Neural cell (in vitro differentiated cells): ENCODE measurements at regions not wholly inside any gene's neighbourhood (a gene's known extent, or its start where the extent isn't known, plus 50 kb on each side); places are given as distances from the start of the nearest gene placed in this dataset.

Experiments used
- RAD21 ChIP-seq: fragments of 450-650 bp; conservative IDR thresholded peaks from 2 replicates; pipeline ENCODE4 v1.6.1; 2014; ENCODE audit warnings: antibody characterized with exemption, mild to moderate bottlenecking, moderate library complexity
- TAF1 ChIP-seq: IDR thresholded peaks from 2 replicates; pipeline ENCODE4 v1.6.1; 2012; ENCODE audit warnings: low read depth
- TF ChIP-seq, protein P1 (sequence below): fragments of 450-650 bp; IDR thresholded peaks from 2 replicates; pipeline ENCODE4 v1.5.1; 2014; ENCODE audit warnings: antibody characterized with exemption, mild to moderate bottlenecking, moderate library complexity; ENCODE audit not compliant: poor library complexity, severe bottlenecking

DNA sequence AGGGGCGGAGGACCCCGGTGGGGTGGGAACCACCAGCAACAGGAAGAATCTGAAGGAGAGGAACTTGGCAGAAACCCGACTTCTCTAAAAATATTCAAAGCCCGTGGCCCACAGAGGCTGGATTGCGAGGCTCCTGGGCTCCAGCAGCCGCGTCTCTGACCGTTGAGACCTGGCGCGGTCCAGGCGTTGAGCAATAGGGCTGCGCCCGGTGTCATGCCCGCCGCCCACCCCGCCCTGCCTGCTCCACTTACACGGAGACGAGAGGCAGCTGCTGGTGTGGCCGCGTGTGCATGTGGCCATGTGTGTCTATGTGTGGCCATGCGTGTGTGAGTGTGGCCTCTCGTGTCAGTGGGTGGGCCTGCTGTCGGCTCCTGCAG is 83.6 kb downstream of the IRF8 start:
- TF ChIP-seq, protein P1, sequence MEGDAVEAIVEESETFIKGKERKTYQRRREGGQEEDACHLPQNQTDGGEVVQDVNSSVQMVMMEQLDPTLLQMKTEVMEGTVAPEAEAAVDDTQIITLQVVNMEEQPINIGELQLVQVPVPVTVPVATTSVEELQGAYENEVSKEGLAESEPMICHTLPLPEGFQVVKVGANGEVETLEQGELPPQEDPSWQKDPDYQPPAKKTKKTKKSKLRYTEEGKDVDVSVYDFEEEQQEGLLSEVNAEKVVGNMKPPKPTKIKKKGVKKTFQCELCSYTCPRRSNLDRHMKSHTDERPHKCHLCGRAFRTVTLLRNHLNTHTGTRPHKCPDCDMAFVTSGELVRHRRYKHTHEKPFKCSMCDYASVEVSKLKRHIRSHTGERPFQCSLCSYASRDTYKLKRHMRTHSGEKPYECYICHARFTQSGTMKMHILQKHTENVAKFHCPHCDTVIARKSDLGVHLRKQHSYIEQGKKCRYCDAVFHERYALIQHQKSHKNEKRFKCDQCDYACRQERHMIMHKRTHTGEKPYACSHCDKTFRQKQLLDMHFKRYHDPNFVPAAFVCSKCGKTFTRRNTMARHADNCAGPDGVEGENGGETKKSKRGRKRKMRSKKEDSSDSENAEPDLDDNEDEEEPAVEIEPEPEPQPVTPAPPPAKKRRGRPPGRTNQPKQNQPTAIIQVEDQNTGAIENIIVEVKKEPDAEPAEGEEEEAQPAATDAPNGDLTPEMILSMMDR: no peak
- TF ChIP-seq RAD21: no peak
- TF ChIP-seq TAF1: no peak
